CD4-positive, alpha-beta T cell treated with Interleukin-6 at 100 ng/mL for 8 hours (primary cell): ENCODE measurements at regions not wholly inside any gene's neighbourhood (a gene's known extent, or its start where the extent isn't known, plus 50 kb on each side); places are given as distances from the start of the nearest gene placed in this dataset.
"Not testable (repeated sequence)": the region's sequence is repeated elsewhere in the genome, so short reads cannot be mapped to it uniquely, and the experiment has no call there.

Source experiments
- DNase-seq: peaks from one replicate; pipeline ENCODE4 v3.0.0-alpha.2; 2020; ENCODE audit warnings: mixed read lengths, low spot score

GRCh38 chr2:136715146-136715545 lies 50.2 kb upstream of the THSD7B start:
- DNase-seq = no peak

- DNase-seq = no peak
Observed at GRCh38 chr2:136714452-136714951, 50.8 kb upstream of the THSD7B start.

GRCh38 chr2:136713739-136714138 lies 51.6 kb upstream of the THSD7B start:
- no peak for DNase-seq

GRCh38 chr2:136705336-136705735 lies 60.0 kb upstream of the THSD7B start:
- DNase-seq = no peak

- no peak for DNase-seq
Observed at GRCh38 chr2:136703214-136703613, 62.1 kb upstream of the THSD7B start.

GRCh38 chr2:136696438-136696837 lies 68.9 kb upstream of the THSD7B start:
- no peak for DNase-seq

- DNase-seq = no peak
Observed at GRCh38 chr2:136693966-136694365, 71.4 kb upstream of the THSD7B start.

GRCh38 chr2:136680079-136680478 lies 85.3 kb upstream of the THSD7B start:
- not testable (repeated sequence) for DNase-seq

GRCh38 chr2:136665736-136666135 lies 99.6 kb upstream of the THSD7B start:
- no peak for DNase-seq

- DNase-seq = no peak
Observed at GRCh38 chr2:136664713-136665405, 100.5 kb upstream of the THSD7B start.

- no peak for DNase-seq
Observed at GRCh38 chr2:136658201-136658600, 107.1 kb upstream of the THSD7B start.

- no peak for DNase-seq
Observed at GRCh38 chr2:136653861-136654260, 111.5 kb upstream of the THSD7B start.

GRCh38 chr2:136651456-136652010 lies 113.8 kb upstream of the THSD7B start:
- DNase-seq = no peak

GRCh38 chr2:136647039-136647438 lies 118.3 kb upstream of the THSD7B start:
- DNase-seq = no peak

GRCh38 chr2:136645236-136645828 lies 120.0 kb upstream of the THSD7B start:
- DNase-seq = no peak

GRCh38 chr2:136639651-136640050 lies 125.7 kb upstream of the THSD7B start:
- DNase-seq = no peak

- DNase-seq = no peak
Observed at GRCh38 chr2:136638193-136638592, 127.2 kb upstream of the THSD7B start.

GRCh38 chr2:136637402-136637801 lies 127.9 kb upstream of the THSD7B start:
- no peak for DNase-seq

- no peak for DNase-seq
Observed at GRCh38 chr2:136628490-136628889, 136.9 kb upstream of the THSD7B start.

- no peak for DNase-seq
Observed at GRCh38 chr2:136613096-136613495, 152.2 kb upstream of the THSD7B start.

GRCh38 chr2:136612079-136612478 lies 153.3 kb upstream of the THSD7B start:
- DNase-seq = no peak

- no peak for DNase-seq
Observed at GRCh38 chr2:136611451-136611850, 153.9 kb upstream of the THSD7B start.

GRCh38 chr2:136582628-136583205 lies 182.6 kb upstream of the THSD7B start:
- DNase-seq = no peak
